ENCODE measurements at regions not wholly inside any gene's neighbourhood (a gene's known extent, or its start where the extent isn't known, plus 50 kb on each side); places are given as distances from the start of the nearest gene placed in this dataset.

- TF ChIP-seq ZFP37 (tag by site-specific recombination; IDR thresholded peaks at IDR 0.05) (no peak), YY1 (tag by site-specific recombination; IDR thresholded peaks at IDR 0.05) (no peak), ZNF792 (tag by site-specific recombination; IDR thresholded peaks at IDR 0.05) (no peak), CTCF (tag by site-specific recombination; IDR thresholded peaks at IDR 0.05) (no peak), ZNF423 (tag by site-specific recombination; IDR thresholded peaks at IDR 0.05) (no peak), ZNF223 (tag by site-specific recombination; IDR thresholded peaks at IDR 0.05) (no peak), ZFP3 (tag by site-specific recombination; IDR thresholded peaks at IDR 0.05; ENCODE audit: low read depth) (no peak), ZNF16 (tag by site-specific recombination; IDR thresholded peaks at IDR 0.05; ENCODE audit: low read depth) (no peak)
These were observed 123.1 kb downstream of the FOXL1 start for GRCh38 chr16:86701286-86701975.
